ENCODE measurements at regions not wholly inside any gene's neighbourhood (a gene's known extent, or its start where the extent isn't known, plus 50 kb on each side); places are given as distances from the start of the nearest gene placed in this dataset.

GRCh38 chr4:60019946-60020345, 1180.2 kb upstream of the ADGRL3 start:
- TF ChIP-seq CTCF (conservative IDR thresholded peaks at IDR 0.05; ENCODE audit: low read length), result no peak
- no peak for TF ChIP-seq EZH2phosphoT487 (IDR thresholded peaks at IDR 0.05; ENCODE audit: borderline replicate concordance)
